Endothelial cell of umbilical vein (primary cell): ENCODE measurements at regions not wholly inside any gene's neighbourhood (a gene's known extent, or its start where the extent isn't known, plus 50 kb on each side); places are given as distances from the start of the nearest gene placed in this dataset.

ENCODE experiments used
- BruUV-seq: library from RNA; stranded (reverse); fragments of 400-500 nt; replicated peaks from 2 replicates; lab custom pipeline; 2021; lab: Mats Ljungman, UMichigan
- CTCF ChIA-PET: fragments of 300-600, 350-600 bp; sonication (Branson Sonifier 250); formaldehyde crosslinking; loops from one replicate; lab custom pipeline; 2021; ENCODE audit warnings: antibody characterized with exemption, inconsistent platforms; lab: Charles Lee
- POLR2A ChIA-PET: fragments of 300-600, 350-600 bp; sonication (Branson Sonifier 250); formaldehyde crosslinking; loops from one replicate; lab custom pipeline; 2021; ENCODE audit warnings: antibody characterized with exemption, inconsistent platforms; lab: Charles Lee
- DNase-seq: peaks from one replicate; pipeline ENCODE4 v3.0.0-alpha.2; 2011; ENCODE audit warnings: low read depth, low spot score
- FAIRE-seq: peaks from 2 replicates; lab custom pipeline; 2011; peaks lifted over from hg19 to GRCh38; lab: Jason Lieb, UNC
- H2AFZ ChIP-seq: 2 replicates; pipeline ENCODE4 v1.6.0; 2012; ENCODE audit warnings: low read depth, low read length, control low read depth, inconsistent platforms
- H3K27ac ChIP-seq: 2 replicates; pipeline ENCODE4 v1.5.1; 2011; ENCODE audit warnings: low read depth, mild to moderate bottlenecking, control low read depth, low read length, moderate library complexity; ENCODE audit not compliant: insufficient read depth
- H3K27me3 ChIP-seq, 2 experiments: 2 replicates each; pipeline versions ENCODE4 v1.6.0 to v1.6.1; 2011; ENCODE audit warnings: low read length in 2 of 2, mixed read lengths in 1 of 2; ENCODE audit not compliant: control insufficient read depth in 2 of 2, insufficient read depth in 2 of 2
- H3K36me3 ChIP-seq, 2 experiments: 2 replicates in 1 of 2; 3 replicates in 1 of 2; pipeline ENCODE4 v1.5.1; 2011; ENCODE audit warnings: low read length in 2 of 2, mild to moderate bottlenecking in 1 of 2, moderate library complexity in 1 of 2; ENCODE audit not compliant: control insufficient read depth in 2 of 2, insufficient read depth in 2 of 2; ENCODE audit errors: extremely low read depth in 1 of 2
- H3K4me1 ChIP-seq: 3 replicates; pipeline ENCODE4 v1.5.1; 2011; ENCODE audit warnings: mild to moderate bottlenecking, low read length; ENCODE audit not compliant: control insufficient read depth, insufficient read depth; ENCODE audit errors: extremely low read depth
- H3K4me2 ChIP-seq: 2 replicates; pipeline ENCODE4 v1.6.1; 2011; ENCODE audit warnings: low read length, control low read depth, mixed read lengths; ENCODE audit not compliant: insufficient read depth
- H3K4me3 ChIP-seq, 3 experiments: fragments of 200-600 bp in 1 of 3; sonication (generic), shearing (Covaris generic) in 1 of 3; replicated peaks in 1 of 3; 2 replicates each; pipeline ENCODE4 v1.5.1; 2011 to 2016; ENCODE audit warnings: control low read depth in 3 of 3, low read length in 3 of 3, mild to moderate bottlenecking in 2 of 3, inconsistent platforms in 1 of 3, low read depth in 1 of 3, moderate library complexity in 1 of 3; ENCODE audit not compliant: insufficient read depth in 1 of 3
- H3K79me2 ChIP-seq: 2 replicates; pipeline ENCODE4 v1.6.0; 2012; ENCODE audit warnings: low read length, inconsistent platforms; ENCODE audit not compliant: control insufficient read depth, insufficient read depth
- H3K9ac ChIP-seq: replicated peaks from 2 replicates; pipeline ENCODE3; 2011; ENCODE audit warnings: low read length, control low read depth; ENCODE audit not compliant: insufficient read depth; ENCODE audit errors: extremely low read depth
- H3K9me1 ChIP-seq: replicated peaks from 3 replicates; pipeline ENCODE4 v1.6.0; 2011; ENCODE audit warnings: mild to moderate bottlenecking, low read length; ENCODE audit not compliant: control insufficient read depth, insufficient read depth; ENCODE audit errors: extremely low read depth
- H3K9me3 ChIP-seq: replicated peaks from 2 replicates; pipeline ENCODE4 v1.5.1; 2012; ENCODE audit warnings: low read length, inconsistent platforms; ENCODE audit not compliant: control insufficient read depth, insufficient read depth
- H4K20me1 ChIP-seq: replicated peaks from 2 replicates; pipeline ENCODE3; 2011; ENCODE audit warnings: mild to moderate bottlenecking, low read length; ENCODE audit not compliant: control insufficient read depth, insufficient read depth; ENCODE audit errors: extremely low read depth
- CTCF ChIP-seq, 2 donors: IDR thresholded peaks; 1 replicate in 1 of 2; 2 replicates in 1 of 2; pipeline ENCODE4 v1.5.1; 2011; ENCODE audit warnings: low read length in 2 of 2, mild to moderate bottlenecking in 2 of 2, moderate library complexity in 2 of 2, control low read depth in 1 of 2, inconsistent platforms in 1 of 2, low read depth in 1 of 2; ENCODE audit not compliant: insufficient read depth in 1 of 2; ENCODE audit errors: extremely low read depth in 1 of 2
- EZH2 ChIP-seq: IDR thresholded peaks from 2 replicates; pipeline ENCODE4 v1.6.1; 2012; ENCODE audit warnings: borderline replicate concordance, low read depth, mild to moderate bottlenecking, moderate library complexity, low read length, inconsistent platforms; ENCODE audit not compliant: severe bottlenecking
- FOS ChIP-seq: IDR thresholded peaks from 2 replicates; pipeline ENCODE4 v1.6.1; 2011; ENCODE audit warnings: mild to moderate bottlenecking, low read length, moderate library complexity, borderline replicate concordance; ENCODE audit not compliant: insufficient read depth
- GATA2 ChIP-seq: IDR thresholded peaks from 2 replicates; pipeline ENCODE4 v1.7.0; 2011; ENCODE audit warnings: low read depth, mild to moderate bottlenecking, moderate library complexity, mixed read lengths, low read length; ENCODE audit not compliant: insufficient read length, insufficient read depth
- JUN ChIP-seq: IDR thresholded peaks from 2 replicates; pipeline ENCODE4 v1.6.1; 2011; ENCODE audit warnings: borderline replicate concordance, low read depth; ENCODE audit not compliant: insufficient read length, insufficient read depth
- MYC ChIP-seq: IDR thresholded peaks from one replicate; pipeline ENCODE4 v1.6.1; 2011; ENCODE audit warnings: mild to moderate bottlenecking, low read depth, low read length
- POLR2A ChIP-seq: IDR thresholded peaks from 2 replicates; pipeline ENCODE4 v1.6.1; 2012; ENCODE audit warnings: low read depth, mild to moderate bottlenecking, control low read depth, low read length
- POLR2AphosphoS5 ChIP-seq: IDR thresholded peaks from 2 replicates; pipeline ENCODE4 v1.6.1; 2012; ENCODE audit warnings: low read depth, mild to moderate bottlenecking, control low read depth, low read length, moderate library complexity; ENCODE audit not compliant: insufficient read depth
- dilution Hi-C: fragments of 300-500 bp; cut with MboI; formaldehyde crosslinking; loops from one replicate; pipeline ENCODE4 v1.15.0; 2019; ENCODE audit warnings: low sequenced_read_pairs; ENCODE audit not compliant: extremely low pct_ligation_motif_present
- intact Hi-C: fragments of 100-400 bp; cut with micrococcal nuclease; formaldehyde crosslinking; loops from one replicate; pipeline ENCODE4 v1.10.0; 2022
- TF ChIP-seq, protein P1 (sequence below): IDR thresholded peaks from 2 replicates; pipeline ENCODE4 v1.6.1; 2011; ENCODE audit not compliant: insufficient read depth, insufficient read length

- TF ChIP-seq MYC = no peak
- no peak for TF ChIP-seq POLR2A
- TF ChIP-seq, protein P1, sequence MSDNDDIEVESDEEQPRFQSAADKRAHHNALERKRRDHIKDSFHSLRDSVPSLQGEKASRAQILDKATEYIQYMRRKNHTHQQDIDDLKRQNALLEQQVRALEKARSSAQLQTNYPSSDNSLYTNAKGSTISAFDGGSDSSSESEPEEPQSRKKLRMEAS = no peak
- TF ChIP-seq POLR2AphosphoS5 = no peak
- TF ChIP-seq JUN = no peak
- no peak for TF ChIP-seq GATA2
- no peak for TF ChIP-seq CTCF (IDR thresholded peaks at IDR 0.05; ENCODE audit: extremely low read depth in 1 of 2, insufficient read depth in 1 of 2, low read depth in 1 of 2, low read length in 2 of 2)
- TF ChIP-seq FOS = no peak
- no peak for TF ChIP-seq EZH2
- FAIRE-seq (no peak), DNase-seq (no peak)
- Histone ChIP-seq H3K4me3 (no peak overlapping the region), H3K27me3 (no peaks in the 10 kb centered on the region), H3K9me3 (no peaks in the 10 kb centered on the region), H3K9ac (no peak overlapping the region), H3K27ac (no peak overlapping the region), H2AFZ (no peak overlapping the region), H3K4me1 (no peaks in the 10 kb centered on the region), H3K79me2 (no peaks in the 10 kb centered on the region), H3K9me1 (no peaks in the 10 kb centered on the region), H4K20me1 (no peaks in the 10 kb centered on the region), H3K4me2 (no peak overlapping the region), H3K36me3 (no peaks in the 10 kb centered on the region)
- POLR2A ChIA-PET = no interaction called here
- CTCF ChIA-PET = no interaction called here
- dilution Hi-C loops = no loop called here
- intact Hi-C loops = no loop called here
- no TSS peak for BruUV-seq
Measured at GRCh38 chr11:70548976-70549375, 150.6 kb downstream of the CTTN start.
